ENCODE measurements at regions not wholly inside any gene's neighbourhood (a gene's known extent, or its start where the extent isn't known, plus 50 kb on each side); places are given as distances from the start of the nearest gene placed in this dataset.
A peak's percentile ranks its signal among the peaks of the same experiment; 100 is the strongest.
"Not testable (repeated sequence)": the region's sequence is repeated elsewhere in the genome, so short reads cannot be mapped to it uniquely, and the experiment has no call there.

DNA sequence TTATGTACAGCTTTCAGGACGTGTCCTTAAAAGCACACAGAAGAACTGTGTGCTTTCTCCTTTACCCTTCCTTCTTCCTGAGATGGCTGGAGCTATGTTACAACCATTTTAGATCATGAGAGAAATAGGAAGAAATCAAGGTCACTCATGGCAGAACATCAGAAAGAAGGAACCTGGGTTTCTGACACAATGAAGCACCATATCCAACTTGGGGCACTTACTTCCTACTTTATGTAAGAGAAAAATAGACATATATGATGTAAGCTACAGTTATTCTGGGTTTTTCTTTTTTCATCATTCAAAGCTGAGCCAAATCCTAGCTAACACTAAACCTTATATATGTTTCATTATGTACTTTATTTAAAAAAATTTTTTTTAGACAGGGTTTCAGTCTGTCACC, 79.5 kb downstream of the FAM161A start:
- no peak for DNase-seq

DNA sequence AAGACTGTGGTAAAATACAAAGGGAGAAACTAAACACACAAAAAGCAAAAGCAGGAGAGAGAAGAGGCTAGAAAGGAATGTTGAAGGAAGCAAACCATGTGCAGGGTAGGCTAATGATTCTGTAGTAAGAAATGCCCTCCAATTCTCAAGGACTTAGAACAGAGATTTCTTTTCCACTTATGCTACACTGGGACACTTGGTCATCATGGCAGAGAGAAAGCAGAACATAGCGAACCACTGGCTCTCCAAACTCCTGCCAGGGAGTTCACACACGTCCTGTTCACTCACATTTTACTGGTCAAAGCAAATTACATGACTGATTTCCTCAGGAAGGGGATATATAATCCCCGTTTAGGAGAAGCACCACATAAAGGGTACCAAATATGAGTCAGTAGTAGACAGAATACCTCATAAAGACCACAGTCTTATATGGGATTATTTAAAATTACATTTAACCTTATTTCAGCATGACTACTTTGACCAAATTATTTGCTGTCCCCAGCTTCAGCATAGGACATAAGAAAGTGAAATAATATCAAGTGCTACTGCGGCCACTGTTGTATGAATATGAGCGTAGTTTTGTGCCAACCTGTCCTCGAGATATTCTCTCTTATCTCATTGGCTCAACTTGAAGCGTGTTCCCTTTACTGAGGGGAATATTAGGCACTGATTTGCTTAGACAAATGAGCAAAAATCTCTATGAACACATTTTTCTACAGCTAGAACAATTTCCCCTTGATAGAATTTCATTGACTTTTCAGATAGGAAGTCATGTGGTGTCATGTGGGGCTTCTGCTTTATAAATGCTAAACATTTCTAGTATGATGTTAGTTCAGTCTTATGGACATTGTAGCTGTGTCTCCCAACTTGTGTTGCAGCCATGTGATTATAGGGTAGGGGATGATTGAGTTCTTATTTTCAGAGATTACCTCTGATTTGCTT, 81.7 kb downstream of the FAM161A start:
- no peak for DNase-seq

DNA sequence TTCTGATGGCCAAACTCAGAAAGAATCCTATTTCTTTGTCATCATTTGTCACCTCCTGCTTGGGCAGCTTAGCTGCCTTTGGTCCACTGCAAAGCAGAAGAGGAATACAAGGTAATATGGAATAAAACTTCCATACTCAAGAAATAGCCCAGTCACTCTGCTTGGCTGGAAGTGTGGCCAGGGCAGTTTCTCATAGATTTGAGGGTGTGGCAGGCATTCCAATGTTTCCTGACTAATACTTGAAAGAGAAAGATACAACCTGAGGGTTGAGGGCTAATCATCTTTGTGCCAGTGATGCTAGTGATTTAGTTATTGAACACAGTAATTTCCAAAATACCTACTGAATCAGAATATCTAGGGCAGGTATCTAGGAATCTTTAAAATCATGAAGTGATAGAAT, 83.1 kb downstream of the FAM161A start:
- DNase-seq, result no peak

DNA sequence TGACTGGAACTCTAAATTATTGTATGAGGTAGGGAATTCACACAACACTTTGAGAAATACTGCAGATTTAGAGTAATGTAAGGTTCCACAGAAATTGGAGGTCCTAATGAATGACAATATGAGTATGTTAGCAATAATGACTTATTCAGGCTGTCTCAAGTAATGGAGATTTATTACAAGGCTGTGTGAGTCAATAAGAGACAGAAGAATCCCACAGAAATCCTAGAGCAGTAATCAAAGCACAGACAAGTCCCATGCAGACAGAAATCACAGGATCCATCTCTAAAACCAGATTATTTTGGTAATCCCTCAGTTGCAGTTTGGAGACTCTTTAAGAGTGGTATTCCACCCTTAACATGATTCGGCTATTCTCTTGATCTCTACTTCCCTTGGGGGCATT, 83.6 kb downstream of the FAM161A start:
- no peak for DNase-seq

DNA sequence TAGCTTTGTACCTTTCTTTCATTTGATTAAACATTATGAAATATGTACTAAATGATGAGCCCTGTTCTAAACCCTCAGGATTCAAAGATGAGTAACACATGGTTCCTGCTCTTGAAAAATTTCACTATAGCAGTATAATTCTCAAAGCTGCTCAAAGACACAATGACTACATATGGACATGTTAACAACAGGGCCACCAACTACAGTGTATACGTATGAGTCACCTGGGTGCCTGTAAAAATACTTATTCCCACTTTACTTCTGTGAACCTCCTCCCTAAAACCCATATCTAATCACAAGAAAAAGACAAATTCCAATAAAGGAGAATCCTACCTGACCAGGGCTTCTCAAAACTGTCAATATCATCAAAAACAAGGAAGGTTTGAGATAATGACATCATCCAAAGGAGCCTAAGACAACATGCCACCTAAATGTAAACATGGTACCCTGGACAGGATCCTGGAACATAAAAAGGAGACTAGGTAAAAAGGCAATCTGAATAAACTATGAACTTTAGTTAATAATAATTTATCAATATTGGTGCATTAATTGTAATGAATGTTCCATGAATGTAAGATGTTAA, 84.7 kb downstream of the FAM161A start:
- no peak for DNase-seq

DNA sequence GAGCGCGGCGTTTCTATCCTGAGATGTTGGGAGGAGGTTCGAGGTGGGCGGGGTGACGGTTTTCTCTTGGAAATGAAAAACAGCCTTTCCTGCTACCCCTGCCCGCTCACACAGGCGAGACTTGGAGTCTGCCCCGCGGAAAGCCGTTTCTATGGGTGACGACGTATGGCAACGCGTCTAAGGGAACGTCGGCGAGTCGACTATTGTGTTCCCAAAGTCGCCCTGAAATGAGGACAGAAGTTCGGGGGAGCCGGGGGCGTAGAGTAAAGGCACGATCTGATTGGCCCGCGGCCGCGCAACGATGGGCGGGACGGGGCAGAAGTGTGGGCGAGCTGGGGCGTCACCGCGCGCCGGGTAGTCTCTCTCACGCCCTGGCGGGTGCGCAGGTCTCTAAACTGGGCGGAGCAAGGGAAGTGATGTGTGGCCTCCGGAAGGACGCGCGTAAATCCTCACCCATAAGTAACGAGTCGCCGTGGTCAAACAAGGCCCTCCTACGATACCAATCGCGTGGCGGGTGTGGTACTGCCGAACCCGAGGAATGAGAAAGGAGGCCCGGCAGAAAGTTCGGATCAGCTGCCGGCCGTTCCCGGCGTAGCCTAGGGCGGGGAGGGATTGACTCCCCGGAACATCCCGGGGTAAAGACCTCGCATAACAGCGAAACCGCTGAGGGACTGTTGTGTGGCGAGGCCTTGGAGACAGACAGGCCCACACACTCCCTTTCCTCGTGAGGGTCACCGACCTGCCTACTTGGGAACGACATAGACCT, 89.6 kb downstream of the FAM161A start:
- peak; percentile 96 for DNase-seq

DNA sequence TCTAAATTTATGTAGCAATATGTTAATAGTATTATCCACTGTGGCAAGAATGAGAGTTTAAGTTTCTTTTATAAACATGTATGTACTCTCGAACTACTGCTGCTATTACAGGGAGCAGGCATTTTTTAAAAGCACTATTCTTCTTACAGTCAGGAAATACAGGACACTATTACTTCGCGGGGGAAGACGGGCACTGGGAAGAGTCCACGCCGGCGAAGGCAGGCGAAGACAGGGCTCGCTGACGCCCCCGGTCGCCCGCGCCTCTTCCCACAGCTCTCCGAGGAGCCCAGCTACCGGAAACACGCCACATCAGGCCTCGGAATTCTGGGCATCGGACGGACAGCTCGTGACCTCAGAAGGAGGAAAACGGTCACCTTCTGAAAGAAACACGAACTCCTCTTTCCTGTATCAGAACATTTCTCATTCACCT, 90.2 kb downstream of the FAM161A start:
- peak; percentile 56 for DNase-seq

DNA sequence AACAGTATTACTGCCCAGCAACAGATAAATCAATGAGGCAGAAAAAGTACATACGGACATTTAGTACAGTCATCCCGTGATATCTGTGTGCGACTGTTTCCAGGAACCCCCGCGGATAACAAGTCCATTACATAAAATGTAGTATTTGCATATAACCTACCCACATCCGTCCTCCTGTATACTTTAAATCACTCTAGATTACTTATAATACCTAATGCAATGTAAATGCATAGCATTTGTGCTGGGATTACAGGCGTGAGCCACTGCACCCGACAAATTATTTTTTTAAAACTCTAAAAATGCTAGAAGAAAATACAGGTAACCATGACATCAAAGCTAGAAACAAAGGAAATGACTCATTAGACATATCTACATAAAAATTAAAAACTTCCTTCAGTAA, 91.6 kb downstream of the FAM161A start:
- DNase-seq, result no peak

DNA sequence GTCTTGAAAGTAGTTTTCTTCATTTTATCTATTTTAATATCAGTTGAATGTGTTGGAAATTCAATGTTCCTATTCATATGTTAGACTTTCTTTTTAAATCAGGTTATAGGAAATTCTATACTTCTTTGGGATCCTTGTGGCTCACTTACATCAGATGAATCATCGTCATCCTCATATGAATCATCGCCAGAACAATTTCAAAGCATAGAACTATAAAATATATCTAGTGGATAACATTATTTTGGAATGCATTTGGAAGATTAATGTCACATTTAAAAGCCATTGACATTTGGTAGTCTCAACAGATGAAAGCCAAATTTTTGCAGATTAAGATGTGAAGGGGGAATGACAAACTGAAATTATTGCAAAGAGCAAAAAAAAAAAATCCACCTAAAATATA, 94.1 kb downstream of the FAM161A start:
- no peak for DNase-seq

DNA sequence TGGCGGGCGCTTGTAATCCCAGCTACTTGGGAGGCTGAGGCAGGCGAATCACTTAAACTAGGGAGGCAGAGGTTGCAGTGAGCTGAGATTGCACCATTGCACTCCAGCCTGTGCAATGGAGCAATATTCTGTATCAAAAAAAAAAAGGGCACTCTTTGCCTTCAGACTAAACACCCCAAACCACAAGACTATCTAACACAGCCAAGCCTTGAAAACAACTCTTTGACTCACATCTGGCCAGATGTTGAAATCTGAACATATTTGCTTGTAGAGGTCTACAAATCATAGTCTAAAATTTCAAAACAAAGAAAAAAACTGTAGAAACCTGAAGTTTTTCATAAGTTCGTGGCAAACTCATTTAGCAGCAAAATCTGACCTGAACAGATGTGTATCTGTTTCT, 94.9 kb downstream of the FAM161A start:
- DNase-seq, result no peak

DNA sequence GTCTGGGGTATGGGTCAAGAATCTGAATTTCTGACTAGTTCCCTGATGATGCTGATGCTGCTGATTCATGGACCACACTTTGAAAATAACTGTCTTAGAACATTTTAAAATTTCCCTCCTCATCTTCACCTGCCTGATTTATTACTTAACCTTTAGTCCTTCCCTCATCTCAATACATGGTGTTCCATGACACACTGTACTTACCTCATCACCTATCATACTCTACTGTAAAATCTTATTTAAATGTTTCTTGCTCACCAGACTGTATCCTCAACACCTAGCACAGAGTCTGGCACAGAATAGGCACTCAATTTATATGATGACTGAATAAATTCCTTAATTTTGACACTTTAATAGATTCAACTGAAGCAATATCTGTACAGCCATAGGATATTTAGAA, 95.7 kb downstream of the FAM161A start:
- no peak for DNase-seq

DNA sequence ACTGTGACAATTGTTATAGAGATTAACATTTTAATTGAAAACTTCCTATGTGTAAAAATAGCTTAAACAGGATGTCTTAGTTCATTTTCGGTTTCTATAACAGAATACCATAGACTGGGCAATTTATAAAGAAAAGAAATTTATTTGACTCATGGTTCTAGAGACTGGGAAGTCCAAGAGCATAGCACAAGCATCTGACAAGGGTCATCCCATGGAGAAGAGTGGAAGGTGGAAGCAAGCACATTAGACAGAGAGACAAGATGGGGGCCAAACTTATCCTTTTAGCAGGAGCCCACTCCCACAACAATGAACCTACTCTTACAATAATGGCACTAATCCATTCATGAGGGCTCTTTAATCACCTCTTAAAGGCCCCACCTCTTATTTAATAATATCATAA, 100.3 kb downstream of the FAM161A start:
- no peak for DNase-seq

DNA sequence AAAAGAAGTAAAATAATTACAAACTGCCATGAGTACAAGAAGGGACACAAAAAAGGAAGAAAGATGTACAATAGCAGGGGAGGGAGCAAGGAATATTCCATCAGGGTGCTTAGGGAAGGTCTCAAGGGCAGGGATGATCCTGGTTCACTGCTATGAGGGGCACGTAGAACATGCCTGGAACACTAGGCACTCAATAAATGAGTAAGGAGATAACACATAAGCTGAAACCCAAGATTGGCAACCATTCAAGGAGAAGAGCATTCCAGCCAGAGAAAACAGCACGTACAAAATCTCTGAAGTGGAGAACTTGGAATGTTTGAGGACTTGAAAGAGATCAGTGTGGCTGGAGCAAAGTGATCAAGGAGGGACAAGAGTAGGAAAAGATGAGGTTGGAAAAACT, 103.2 kb downstream of the FAM161A start:
- DNase-seq, result no peak

DNA sequence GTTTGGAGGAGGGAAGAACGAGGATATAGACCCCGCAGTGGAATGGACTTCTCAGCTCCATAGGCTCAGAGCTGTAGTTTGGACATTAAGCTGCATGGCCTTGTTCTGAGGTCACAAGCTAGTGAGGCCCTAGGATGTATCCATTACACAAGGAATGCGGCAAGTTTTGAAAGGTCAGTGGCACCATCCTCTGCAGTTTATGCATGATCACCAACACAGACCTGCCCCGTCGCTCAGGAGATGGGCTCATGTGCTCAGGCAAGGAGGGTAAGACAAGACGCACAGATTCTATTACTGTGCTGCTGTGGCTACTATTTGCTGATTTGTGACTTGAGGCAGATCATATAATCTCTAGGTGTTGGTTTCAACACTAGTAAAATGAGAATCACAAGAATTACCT, 110.9 kb downstream of the FAM161A start:
- DNase-seq, result no peak

DNA sequence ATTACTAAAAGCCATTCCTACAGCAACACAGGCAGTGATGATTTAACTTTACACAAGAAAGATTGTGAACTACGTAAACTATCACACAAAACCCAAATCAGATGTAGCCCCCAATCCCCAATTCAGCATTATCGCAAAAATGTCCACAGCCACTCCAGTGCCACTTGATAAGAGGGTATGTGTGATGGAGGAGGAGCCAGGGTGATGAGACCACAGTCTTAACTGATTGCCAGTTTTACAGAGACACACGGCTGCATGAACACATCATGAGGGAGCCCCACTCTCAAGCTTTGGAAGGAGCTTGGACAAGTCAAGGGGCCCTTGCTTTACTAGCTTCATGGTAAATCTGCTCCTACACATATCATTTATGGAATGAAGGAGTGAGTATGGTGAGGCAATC, 116.0 kb downstream of the FAM161A start:
- no peak for DNase-seq

DNA sequence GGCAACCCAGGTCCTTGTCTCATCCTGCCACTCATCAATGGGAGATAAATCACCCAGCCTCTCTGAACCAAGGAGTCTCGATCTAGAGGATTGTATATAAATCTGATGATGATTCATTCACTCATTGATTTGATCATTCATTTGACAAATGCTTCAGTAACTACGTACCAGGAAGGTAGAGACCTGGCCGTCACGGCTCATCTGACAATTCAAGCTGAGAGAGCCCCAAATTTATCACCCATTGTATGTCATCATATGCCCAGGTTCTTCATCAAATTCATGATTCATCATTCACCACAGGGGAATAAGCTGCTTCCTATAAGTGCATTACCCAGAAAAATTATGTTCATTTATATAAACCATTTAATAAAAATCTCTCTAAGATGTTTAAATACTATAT, 116.9 kb downstream of the FAM161A start:
- DNase-seq, result no peak

DNA sequence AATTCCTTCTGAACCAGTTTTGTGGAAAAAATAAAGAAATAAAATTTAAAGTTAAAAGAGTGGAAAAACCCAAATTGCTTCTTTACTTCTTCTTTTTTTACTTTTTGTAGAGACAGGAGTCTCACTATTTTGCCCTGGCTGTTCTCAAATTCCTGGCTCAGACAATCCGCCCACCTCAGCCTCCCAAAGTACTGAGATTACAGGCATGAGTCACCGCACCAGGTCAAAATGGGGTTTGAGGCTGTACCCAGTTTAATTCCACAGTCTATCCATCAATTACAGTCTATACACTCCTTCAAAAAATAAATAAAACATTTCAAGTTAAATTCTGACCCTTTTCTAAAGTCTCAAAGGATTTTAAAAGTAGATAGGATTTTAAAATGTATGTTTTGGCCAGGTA, 120.3 kb downstream of the FAM161A start:
- DNase-seq, result no peak

DNA sequence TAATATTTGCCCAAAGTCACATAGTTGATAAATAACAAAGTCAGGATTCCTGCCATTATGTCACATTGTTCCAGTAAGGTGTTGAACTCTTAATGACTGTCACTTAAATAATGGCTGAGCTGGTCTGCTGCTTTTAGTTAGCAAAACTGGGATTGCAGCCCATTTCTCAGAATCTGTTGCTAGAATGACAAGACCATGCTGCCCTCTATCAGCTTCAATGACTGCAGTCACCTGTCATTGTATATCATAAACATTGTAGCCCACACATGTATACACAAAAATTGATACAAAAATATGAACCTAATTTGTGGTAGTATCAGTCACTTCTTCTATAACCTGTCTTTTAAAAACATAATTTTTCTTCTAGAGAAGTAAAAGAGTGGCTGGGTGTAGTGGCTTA, 121.1 kb downstream of the FAM161A start:
- DNase-seq, result no peak

DNA sequence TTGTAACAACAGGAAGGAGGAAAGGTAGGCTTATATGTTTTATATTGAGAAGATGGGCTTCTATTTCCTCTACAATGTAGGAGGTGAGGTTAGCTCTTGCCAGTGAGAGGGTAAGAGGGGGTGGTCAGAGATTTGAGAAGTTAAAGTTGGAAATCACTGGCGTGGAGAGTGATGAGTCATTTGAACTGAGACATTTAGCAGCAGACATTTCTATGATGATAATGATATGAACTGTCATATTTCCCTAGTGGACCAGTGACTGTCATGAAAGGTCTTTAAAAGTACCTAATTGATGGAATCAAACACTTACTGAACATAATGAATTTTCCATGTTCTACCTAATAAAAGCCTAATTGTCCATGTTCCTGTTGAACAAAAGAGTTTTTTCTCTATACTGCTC, 126.1 kb downstream of the FAM161A start:
- DNase-seq, result no peak

DNA sequence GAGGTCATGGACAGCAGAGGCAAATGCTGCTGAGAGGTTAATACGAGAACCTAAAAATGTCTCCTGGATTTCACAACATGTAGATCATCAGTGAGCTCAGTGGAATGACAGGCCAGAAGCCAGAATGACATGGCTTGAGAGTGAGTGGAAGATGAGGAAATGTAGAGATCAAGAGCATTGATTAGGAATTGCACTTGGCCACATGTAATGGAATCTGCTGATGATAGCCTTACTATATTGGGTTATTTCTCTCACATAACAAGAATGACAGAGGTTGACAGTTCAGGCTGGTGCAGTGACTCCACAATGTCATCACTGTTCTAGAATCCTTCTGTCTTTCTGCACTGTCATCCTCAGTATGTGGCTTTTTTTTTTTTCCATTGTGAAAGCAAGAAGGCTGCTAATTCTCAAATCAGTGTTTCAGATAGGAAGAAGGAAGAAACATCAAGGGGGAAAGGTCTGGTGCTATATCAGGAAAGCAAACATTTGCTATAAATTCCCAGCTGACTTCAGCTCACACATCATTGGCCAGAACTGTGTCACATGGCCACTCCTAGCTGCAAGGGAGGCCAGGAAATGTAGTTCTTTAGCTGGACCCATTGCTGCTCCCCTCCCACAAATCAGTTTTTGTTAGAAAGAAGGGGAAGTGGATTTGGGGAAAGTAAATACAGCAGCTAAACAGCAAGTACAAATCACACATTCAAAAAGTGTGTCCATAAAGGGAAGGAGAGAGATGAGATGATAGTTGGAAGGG, 127.2 kb downstream of the FAM161A start:
- no peak for DNase-seq

DNA sequence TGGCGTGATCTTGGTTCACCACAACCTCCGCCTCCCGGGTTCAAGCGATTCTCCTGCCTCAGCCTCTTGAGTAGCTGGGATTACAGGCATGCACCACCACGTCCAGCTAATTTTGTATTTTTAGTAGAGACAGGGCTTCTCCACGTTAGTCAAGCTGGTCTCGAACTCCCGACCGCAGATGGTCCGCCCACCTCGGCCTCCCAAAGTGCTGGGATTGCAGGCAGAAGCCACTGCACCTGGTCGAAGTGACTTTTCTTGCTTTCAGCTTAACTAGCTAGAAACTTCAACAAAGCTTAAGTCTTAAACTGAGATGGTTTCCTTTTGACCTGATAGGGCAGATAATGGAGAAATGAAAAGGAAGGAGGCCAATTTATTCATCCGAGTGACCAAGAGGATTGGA, 130.5 kb downstream of the FAM161A start:
- not testable (repeated sequence) for DNase-seq

DNA sequence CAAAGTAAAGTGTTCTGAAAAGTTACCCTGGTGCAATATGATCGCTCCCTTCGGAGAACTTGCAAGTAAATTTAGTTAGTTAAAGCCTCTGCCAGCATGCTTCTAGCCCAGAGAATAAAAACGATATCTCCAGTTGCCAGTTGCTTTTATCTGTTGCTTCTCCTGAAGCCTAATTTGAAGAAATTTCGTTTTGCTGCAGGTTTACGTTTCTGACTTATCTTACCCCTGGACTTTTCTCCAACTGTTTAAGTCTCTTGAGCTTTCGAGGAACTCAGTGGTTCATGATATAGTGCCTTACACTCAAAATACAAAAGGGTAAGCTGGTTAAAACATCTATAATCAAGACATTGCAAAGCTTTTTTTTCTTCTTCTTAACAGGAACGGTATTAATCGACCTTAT, 131.1 kb downstream of the FAM161A start:
- DNase-seq, result no peak

DNA sequence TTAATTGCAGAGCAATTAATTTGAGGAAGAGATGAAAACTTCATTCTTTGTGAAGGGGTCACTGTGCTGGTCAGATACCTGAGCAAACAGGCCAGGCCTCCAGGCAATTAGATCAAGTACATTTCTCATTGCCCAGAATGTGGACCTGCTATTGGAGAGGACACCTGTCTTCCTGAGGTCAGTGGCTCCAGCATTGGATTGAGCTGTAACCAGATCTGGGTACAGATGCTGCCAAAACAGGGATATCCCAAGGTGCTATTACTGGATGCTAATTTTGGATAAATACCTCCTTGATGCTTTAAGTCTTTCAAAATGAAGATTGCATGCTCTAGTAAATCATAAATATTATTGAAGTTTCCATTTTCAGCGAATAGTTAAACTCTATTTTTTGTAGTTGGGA, 131.5 kb downstream of the FAM161A start:
- DNase-seq, result no peak
